ENCODE measurements at regions not wholly inside any gene's neighbourhood (a gene's known extent, or its start where the extent isn't known, plus 50 kb on each side); places are given as distances from the start of the nearest gene placed in this dataset.

DNA sequence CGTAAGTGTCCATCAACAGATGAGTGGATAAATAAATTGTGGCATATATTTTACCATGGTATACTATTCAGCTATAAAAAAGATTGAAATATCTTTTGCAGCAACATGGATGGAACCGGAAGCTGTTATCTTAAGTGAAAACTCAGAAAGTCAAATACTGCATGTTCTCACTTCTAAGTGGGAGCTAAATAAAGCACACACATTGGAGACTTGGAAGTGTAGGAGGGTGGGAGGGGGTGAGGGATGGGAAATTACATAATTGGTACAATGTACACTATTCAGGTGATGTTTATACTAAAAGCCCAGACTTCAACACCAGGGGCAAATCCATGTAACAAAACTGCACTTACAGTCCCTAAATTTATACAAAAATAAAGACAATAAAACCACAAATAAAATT lies 72.6 kb upstream of the SPRY1 start:
- no peak for DNase-seq (ENCODE audit: low spot score)

GRCh38 chr4:123325241-123325681 lies 71.3 kb upstream of the SPRY1 start:
- no peak for DNase-seq (ENCODE audit: low spot score)

DNA sequence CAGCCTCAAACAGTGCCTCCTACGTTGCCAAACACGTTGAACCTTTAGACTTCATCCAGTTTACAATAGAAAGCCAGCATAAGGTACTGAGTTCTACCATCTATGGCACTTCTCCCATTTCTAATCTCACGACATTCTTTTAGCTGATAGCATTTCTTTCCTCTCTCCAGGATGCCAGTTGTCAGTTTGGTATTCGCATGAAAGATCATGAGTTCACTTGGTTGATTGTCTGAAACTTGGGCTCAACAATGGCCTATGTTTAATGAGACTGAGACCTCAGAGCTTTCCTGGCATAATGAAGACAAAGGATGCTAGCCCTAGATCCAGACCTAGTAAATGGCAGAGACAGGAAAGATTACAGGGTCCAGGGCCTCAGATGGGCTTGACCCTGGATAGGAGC lies 69.2 kb upstream of the SPRY1 start:
- no peak for DNase-seq (ENCODE audit: low spot score)

DNA sequence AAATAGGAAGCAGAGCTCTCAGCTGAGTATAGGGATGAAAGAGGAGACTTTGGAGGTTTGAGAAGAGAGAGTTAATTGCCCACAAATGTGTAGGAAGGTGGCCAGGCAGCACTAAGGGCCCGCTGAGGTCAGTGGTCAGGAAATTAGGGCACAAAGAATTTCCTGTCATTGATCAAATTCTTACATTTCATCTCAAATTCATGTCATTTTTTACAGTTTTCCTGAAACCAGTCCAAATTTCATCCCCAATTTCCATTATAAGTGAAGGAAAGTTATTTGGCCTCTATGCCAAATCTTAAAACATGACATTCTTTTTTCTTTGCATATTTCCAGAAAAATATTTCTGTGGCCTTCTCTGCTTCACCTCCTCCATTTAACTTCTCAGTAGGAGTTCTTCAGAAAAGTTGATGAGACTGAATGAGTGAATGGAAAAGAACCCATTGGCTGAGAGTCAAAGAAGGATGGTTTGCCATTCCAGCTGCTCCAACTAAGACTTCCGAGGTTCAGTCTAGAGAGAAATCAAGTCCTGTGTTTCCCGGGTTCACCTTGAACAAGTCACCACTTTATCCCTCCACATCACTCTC lies 68.7 kb upstream of the SPRY1 start:
- no peak for DNase-seq (ENCODE audit: low spot score)

DNA sequence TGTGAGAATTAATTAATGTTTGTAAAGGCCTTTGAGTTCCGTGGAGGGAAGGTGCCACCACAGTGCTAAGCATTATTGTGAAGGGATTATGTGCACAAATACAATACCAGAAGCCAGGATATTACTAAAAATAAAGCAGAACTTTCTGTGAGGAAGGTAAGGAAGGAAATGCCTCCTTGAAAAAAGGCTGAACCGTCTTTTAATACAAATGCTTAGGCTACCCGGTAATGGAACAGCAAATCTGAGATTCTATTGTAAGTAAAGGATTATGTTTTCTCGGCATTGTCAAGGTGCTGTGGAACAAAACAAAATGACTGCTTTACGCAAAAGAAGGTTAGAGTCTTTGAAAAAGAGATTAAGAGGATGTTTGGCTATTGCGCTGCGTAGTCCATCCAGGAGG lies 57.9 kb upstream of the SPRY1 start:
- DNase-seq (ENCODE audit: low spot score), result no peak

GRCh38 chr4:123339507-123340380 lies 56.9 kb upstream of the SPRY1 start:
- DNase-seq (ENCODE audit: low spot score), result no peak

DNA sequence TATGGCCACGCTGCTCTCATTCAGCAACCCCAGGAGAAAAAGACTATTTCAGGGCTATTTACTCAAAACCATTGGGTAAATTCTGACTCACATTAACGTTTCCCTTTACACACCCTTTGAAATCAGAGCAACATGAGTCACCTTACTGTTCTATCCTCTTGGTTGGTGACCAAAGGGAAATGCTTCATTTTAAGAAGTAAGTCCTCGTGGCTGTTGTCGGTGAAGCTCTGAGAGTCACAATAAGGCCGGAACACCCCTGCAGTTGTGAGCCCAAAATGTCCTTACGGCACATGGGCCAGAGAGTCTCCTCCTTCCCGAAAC lies 56.3 kb upstream of the SPRY1 start:
- DNase-seq (ENCODE audit: low spot score), result no peak

GRCh38 chr4:123342498-123342897 lies 54.1 kb upstream of the SPRY1 start:
- DNase-seq (ENCODE audit: low spot score), result no peak

DNA sequence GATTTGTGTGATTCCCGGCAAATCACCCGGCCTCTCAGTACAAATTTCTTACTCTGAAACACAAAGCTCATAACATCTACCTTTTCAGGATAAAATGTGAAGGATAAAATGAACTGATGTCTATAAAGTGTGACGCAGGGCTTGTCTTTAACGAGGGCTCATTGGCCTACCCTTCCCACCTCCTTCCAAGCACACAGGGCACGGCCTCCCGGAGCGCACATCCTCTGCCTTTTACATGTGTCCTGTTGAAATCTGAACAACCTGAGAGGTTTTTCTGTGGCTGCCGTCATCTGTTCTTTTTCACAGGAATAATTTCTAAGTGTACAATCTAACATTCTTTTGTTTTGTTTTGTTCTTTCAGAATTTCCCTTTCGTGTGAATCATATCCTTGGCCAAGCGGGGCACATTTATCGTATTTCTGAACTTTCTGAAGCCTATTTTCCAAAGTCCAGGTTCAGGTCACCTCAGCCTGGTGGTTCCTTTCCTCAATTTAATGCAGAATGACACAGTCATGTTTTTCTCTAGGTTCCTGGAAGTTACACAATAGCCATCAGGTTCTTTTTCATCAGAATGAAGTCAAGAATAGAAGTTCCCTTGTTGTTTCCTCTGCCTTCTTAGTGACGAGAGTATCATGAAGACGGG lies 53.1 kb upstream of the SPRY1 start:
- no peak for DNase-seq (ENCODE audit: low spot score)

DNA sequence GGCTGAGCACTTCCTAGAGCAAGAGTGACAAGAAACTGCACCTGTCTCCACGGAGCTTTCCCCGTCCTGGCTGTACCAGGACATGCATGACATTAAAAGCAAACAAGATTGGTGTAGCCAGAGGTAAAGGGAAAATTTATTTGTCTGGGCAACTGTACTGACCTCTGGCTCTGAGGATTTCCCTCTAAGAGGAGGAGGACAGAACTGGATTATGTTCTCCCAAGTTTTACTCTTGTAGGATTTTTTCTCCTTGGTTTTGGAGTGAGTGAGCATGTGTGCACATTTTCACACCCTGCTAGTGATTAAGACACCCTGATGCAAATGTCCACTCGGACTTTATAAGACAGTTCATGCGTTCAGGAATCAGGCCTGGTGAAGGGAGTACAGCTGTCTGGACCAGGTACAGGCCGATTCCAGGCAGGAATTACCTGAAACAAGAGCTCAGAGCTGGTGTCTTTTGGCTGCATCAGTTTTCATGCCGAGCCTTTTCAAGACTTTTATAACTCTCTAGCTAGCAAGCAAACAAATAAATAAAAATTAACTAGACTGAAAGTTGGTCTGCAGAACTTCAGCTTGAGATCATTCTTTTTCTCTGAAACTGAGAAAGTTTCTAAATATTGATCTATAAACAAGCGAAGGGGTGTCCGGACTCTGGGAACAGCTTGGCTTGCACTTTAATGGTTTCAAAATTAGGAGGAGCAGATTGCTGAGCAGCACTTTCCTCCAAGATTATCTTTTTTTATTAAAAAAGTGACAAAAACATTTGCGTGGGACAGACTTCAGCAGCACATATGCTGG lies 51.3 kb upstream of the SPRY1 start:
- no peak for DNase-seq (ENCODE audit: low spot score)

DNA sequence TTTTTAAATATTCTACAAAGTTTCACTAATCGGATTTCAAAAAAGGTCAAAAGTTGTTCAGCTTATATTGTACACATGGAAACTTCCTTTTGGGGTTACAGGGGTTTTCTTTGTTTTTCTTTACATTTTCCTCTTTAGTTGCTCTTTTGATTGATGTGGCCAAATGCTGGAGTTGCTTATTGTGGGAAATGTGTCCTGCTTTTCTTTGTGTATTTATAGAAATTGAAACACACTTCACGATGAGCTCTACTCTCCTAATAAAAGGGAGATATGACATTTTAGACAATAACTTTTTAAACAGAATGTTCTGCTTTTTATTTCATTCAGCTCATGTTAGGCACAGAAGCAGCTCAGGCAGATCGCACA lies 50.7 kb upstream of the SPRY1 start:
- no peak for DNase-seq (ENCODE audit: low spot score)

- DNase-seq (ENCODE audit: low spot score), result no peak
Measured at GRCh38 chr4:123346330-123346940, 50.2 kb upstream of the SPRY1 start.
